Osteoblast (primary cell): ENCODE measurements at regions not wholly inside any gene's neighbourhood (a gene's known extent, or its start where the extent isn't known, plus 50 kb on each side); places are given as distances from the start of the nearest gene placed in this dataset.

ENCODE experiments used
- DNase-seq: peaks from one replicate; pipeline ENCODE4 v3.0.0; 2011; ENCODE audit warnings: low spot score, mixed read lengths; ENCODE audit not compliant: insufficient read length; ENCODE audit errors: missing footprints
- H2AFZ ChIP-seq: 2 replicates; pipeline ENCODE4 v1.6.0; 2011; ENCODE audit warnings: mild to moderate bottlenecking, low read length
- H3K27ac ChIP-seq: 2 replicates; pipeline ENCODE4 v1.5.1; 2011; ENCODE audit warnings: mild to moderate bottlenecking, low read depth, low read length, moderate library complexity
- H3K27me3 ChIP-seq: 2 replicates; pipeline ENCODE4 v1.6.0; 2012; ENCODE audit warnings: mild to moderate bottlenecking, control low read depth, inconsistent platforms, low read length, moderate library complexity; ENCODE audit not compliant: insufficient read depth
- H3K36me3 ChIP-seq: 2 replicates; pipeline ENCODE4 v1.5.1; 2011; ENCODE audit warnings: mild to moderate bottlenecking, low read length, control low read depth, moderate library complexity; ENCODE audit not compliant: insufficient read depth
- H3K4me1 ChIP-seq: 2 replicates; pipeline ENCODE4 v1.5.1; 2011; ENCODE audit warnings: mild to moderate bottlenecking, low read length, control low read depth, moderate library complexity; ENCODE audit not compliant: insufficient read depth
- H3K4me2 ChIP-seq: 2 replicates; pipeline ENCODE4 v1.6.0; 2011; ENCODE audit warnings: mild to moderate bottlenecking, low read length; ENCODE audit not compliant: insufficient read depth
- H3K4me3 ChIP-seq: fragments of 200-600 bp; sonication (generic); 3 replicates; pipeline ENCODE4 v1.5.1; 2012; ENCODE audit warnings: mild to moderate bottlenecking, low read length, inconsistent platforms; ENCODE audit not compliant: insufficient read depth
- H3K79me2 ChIP-seq: 2 replicates; pipeline ENCODE4 v1.6.0; 2012; ENCODE audit warnings: mild to moderate bottlenecking, low read length, control low read depth, inconsistent platforms; ENCODE audit not compliant: insufficient read depth
- H3K9me3 ChIP-seq: 2 replicates; pipeline ENCODE4 v1.5.1; 2011; ENCODE audit warnings: low read depth, low read length, control low read depth
- H4K20me1 ChIP-seq: 2 replicates; pipeline ENCODE4 v1.6.0; 2012; ENCODE audit warnings: mild to moderate bottlenecking, low read length, control low read depth; ENCODE audit not compliant: insufficient read depth
- TF ChIP-seq, protein P1 (sequence below): IDR thresholded peaks from 2 replicates; pipeline ENCODE4 v1.5.1; 2011; ENCODE audit warnings: mild to moderate bottlenecking, low read depth, low read length, moderate library complexity; ENCODE audit errors: extremely low read depth

DNA sequence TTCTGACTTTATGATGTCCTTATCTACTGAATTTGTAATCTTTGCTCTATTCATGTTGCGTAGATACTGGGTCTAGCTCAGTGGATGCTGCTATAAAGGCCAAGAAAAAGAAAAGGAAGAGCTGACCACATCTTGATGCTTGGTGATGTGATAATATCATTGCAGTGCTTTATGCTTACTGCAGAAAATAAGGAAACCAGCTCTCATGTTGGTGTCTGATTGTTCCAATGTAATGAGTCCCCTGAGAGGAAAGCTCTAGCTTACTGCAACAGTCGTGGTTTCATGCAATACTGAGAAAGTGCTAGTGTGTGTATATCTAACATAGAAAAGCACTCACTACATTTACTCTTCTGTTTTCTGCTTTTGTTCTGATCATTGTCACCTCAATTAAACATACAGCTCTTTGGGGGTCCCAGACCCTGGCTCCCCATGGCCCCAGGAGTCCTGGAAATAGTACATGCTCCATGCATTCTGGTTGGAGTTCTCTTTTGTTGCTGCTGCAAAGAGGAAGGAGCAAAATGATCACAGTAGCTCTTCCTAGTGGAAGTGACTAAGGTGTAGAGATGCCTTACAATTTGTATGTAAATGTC is 338.8 kb downstream of the CYRIA start:
- Histone ChIP-seq H3K4me3 (no peak overlapping the region), H3K9me3 (peaks cover 2% of the 10 kb centered on the region), H3K27me3 (no peaks in the 10 kb centered on the region), H2AFZ (no peak overlapping the region), H3K4me1 (no peaks in the 10 kb centered on the region), H3K27ac (no peak overlapping the region), H3K36me3 (no peaks in the 10 kb centered on the region), H4K20me1 (no peaks in the 10 kb centered on the region), H3K4me2 (no peak overlapping the region), H3K79me2 (no peaks in the 10 kb centered on the region)
- DNase-seq: peak; percentile 31
- TF ChIP-seq, protein P1, sequence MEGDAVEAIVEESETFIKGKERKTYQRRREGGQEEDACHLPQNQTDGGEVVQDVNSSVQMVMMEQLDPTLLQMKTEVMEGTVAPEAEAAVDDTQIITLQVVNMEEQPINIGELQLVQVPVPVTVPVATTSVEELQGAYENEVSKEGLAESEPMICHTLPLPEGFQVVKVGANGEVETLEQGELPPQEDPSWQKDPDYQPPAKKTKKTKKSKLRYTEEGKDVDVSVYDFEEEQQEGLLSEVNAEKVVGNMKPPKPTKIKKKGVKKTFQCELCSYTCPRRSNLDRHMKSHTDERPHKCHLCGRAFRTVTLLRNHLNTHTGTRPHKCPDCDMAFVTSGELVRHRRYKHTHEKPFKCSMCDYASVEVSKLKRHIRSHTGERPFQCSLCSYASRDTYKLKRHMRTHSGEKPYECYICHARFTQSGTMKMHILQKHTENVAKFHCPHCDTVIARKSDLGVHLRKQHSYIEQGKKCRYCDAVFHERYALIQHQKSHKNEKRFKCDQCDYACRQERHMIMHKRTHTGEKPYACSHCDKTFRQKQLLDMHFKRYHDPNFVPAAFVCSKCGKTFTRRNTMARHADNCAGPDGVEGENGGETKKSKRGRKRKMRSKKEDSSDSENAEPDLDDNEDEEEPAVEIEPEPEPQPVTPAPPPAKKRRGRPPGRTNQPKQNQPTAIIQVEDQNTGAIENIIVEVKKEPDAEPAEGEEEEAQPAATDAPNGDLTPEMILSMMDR: no peak

DNA sequence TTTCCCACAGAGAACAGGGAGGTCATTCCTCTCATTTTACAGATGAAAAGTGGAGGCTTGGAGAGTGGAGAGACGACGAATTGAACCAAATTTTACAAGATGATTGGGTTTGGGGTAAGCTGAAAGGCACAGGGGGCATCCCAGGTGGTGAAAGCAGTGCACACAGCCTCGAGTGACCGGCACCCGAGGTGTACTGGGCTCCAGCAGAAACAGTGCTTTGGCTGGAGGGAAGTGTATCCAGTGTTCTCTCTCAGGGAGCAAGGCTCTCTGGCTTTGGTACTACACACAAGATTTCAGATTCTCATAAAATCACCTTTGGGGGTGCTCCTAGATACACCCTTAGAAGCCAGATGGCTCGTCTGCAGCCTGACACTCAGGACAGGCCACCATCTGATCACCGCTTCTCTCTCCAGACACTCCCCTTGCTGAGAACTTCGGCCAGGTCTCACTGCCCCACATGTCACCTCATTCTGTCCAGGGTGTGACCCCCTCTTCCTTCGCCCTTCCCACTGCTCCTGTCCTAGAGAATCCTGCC is 339.6 kb downstream of the CYRIA start:
- Histone ChIP-seq H3K9me3 (peaks cover 2% of the 10 kb centered on the region), H3K4me2 (no peak overlapping the region)
- TF ChIP-seq, protein P1: no peak

DNA sequence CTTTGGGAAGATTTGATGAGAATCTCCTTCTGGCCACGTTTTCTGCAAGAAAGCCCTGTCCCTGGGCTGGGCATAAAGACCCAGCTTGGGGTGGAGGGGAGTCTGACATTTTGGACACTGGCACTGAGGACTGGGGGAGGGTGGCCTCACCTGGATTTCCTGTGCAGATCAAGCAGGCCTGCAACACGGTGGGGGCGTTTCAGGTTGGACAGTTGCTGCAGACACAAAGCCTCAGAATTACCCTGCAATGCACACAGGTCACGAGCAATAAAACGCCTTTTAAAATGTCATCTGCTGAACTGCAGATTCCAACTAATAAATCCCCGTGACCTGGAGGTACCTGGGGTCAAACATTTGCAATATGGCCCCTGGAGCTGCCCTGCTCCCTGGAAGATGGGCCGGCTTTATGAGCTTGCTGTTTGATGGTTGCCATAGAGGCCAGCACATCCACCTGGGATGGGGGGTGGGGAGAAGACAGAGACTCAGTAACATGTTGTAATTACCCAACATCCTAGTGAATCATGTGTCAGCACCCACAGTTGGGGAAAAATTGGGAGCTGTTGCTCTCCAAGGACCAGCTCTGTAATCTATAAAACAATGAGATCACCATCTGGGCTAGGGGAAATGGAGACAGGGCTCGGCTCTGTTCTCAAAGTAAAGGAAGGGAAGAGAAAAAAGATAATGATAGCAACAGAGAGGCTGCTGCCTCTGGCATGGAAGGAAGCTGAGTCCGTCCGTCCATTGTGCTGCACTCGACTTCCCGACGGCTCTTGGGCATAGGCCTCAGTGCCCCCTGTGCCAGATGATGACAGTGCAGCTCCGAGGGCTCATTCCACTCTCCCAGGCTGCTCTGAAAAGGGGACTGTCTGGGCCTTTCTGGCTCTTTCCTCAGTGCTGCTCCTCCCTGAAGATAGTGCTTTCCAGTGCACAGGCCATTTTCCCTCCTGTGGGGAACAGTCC is 340.3 kb downstream of the CYRIA start:
- Histone ChIP-seq H3K36me3 (no peaks in the 10 kb centered on the region), H3K9me3 (peaks cover 2% of the 10 kb centered on the region), H3K4me2 (no peak overlapping the region), H3K4me1 (no peaks in the 10 kb centered on the region), H3K27ac (no peak overlapping the region), H3K27me3 (no peaks in the 10 kb centered on the region), H3K79me2 (no peaks in the 10 kb centered on the region), H4K20me1 (no peaks in the 10 kb centered on the region), H2AFZ (no peak overlapping the region), H3K4me3 (no peak overlapping the region)
- TF ChIP-seq, protein P1: no peak
- DNase-seq: peak; percentile 30

More for the DNA sequence above, 339.6 kb downstream of the CYRIA start:
- Histone ChIP-seq H3K79me2 (no peaks in the 10 kb centered on the region), H2AFZ (no peak overlapping the region), H3K27me3 (no peaks in the 10 kb centered on the region), H3K4me3 (no peak overlapping the region), H4K20me1 (no peaks in the 10 kb centered on the region), H3K36me3 (no peaks in the 10 kb centered on the region), H3K4me1 (no peaks in the 10 kb centered on the region), H3K27ac (no peak overlapping the region)
- peak; percentile 8 for DNase-seq

DNA sequence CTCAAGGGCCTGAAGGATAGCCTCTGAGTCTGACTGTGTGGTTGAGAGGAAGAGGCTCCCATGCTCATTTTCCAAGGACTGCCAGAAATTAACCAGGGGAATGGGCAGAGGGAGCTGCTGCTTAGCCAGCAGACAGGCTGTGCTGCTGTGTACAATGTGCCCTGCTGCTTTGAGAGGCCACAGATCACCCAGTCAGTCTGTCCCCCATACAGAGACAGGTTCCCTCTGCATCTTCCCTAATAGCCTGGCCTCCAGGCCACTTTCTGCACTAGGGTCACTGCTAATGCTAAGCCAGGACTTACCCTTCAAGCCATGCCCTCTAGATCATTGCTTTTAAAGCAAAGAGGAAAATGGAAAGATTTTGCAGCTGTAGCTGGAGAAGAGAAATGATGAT is 341.1 kb downstream of the CYRIA start:
- no peaks in the 10 kb centered on the region for H4K20me1 ChIP-seq

More for the DNA sequence above, 341.1 kb downstream of the CYRIA start:
- TF ChIP-seq, protein P1: no peak
- Histone ChIP-seq H3K27ac (no peak overlapping the region), H3K79me2 (no peaks in the 10 kb centered on the region), H3K36me3 (no peaks in the 10 kb centered on the region), H3K4me3 (no peak overlapping the region), H3K4me2 (no peak overlapping the region), H2AFZ (no peak overlapping the region), H3K27me3 (no peaks in the 10 kb centered on the region), H3K4me1 (no peaks in the 10 kb centered on the region), H3K9me3 (peaks cover 2% of the 10 kb centered on the region)
- DNase-seq: no peak
